Stimulated activated naive CD8-positive, alpha-beta T cell treated with anti-CD3 and anti-CD28 coated beads, Interleukin-15, Interleukin-2, amounts not matched to agents 100 ng/mL and 50 ng/mL, for 24 hours (primary cell): ENCODE measurements at regions not wholly inside any gene's neighbourhood (a gene's known extent, or its start where the extent isn't known, plus 50 kb on each side); places are given as distances from the start of the nearest gene placed in this dataset.
"Not testable (repeated sequence)": the region's sequence is repeated elsewhere in the genome, so short reads cannot be mapped to it uniquely, and the experiment has no call there.

Experiments used
- H3K27ac Mint-ChIP-seq: one replicate; pipeline ENCODE4 v1.8.0; 2021; ENCODE audit warnings: mild to moderate bottlenecking, mixed read lengths
- H3K27me3 Mint-ChIP-seq: one replicate; pipeline ENCODE4 v1.8.0; 2021; ENCODE audit warnings: mixed read lengths
- H3K36me3 Mint-ChIP-seq: one replicate; pipeline ENCODE4 v1.8.0; 2021; ENCODE audit warnings: low read depth, mixed read lengths
- H3K4me1 Mint-ChIP-seq: one replicate; pipeline ENCODE4 v1.8.0; 2021; ENCODE audit warnings: low read depth, mixed read lengths
- H3K4me3 Mint-ChIP-seq: one replicate; pipeline ENCODE4 v1.8.0; 2021; ENCODE audit warnings: mild to moderate bottlenecking, mixed read lengths
- H3K9me3 Mint-ChIP-seq: one replicate; pipeline ENCODE4 v1.8.0; 2021; ENCODE audit warnings: mixed read lengths

- H3K27ac Mint-ChIP-seq = no peak overlapping the region
- no peaks in the 10 kb centered on the region for H3K4me1 Mint-ChIP-seq
- H3K27me3 Mint-ChIP-seq = no peaks in the 10 kb centered on the region
- peaks cover 21% of the 10 kb centered on the region for H3K9me3 Mint-ChIP-seq
- no peaks in the 10 kb centered on the region for H3K36me3 Mint-ChIP-seq
- H3K4me3 Mint-ChIP-seq = no peak overlapping the region
Observed at GRCh38 chr2:6196449-6196848, 504.3 kb downstream of the SOX11 start.

- not testable (repeated sequence) for H3K4me1 Mint-ChIP-seq, H3K27me3 Mint-ChIP-seq, H3K27ac Mint-ChIP-seq, H3K36me3 Mint-ChIP-seq, H3K4me3 Mint-ChIP-seq
- H3K9me3 Mint-ChIP-seq = peaks cover 21% of the 10 kb centered on the region
Observed at GRCh38 chr2:6198370-6198919, 506.3 kb downstream of the SOX11 start.

DNA sequence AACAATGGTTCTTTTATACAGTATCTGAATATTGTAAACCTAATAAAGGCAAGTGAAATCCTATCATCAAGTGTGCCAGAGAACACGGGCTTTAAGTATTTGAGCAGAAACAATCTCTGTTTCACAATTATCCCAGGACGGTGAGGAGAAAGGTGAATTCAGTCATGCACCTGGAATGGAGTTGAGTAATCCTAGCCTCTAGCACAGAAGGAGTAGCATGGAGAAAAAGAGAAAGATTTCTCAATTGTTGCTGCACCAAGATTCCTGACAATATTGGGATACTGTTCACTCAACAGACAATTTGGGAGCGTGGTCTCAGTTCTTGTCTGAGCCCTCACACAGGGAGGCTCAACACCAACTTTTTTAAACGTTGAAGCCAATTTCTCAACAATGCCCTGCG lies 510.6 kb downstream of the SOX11 start:
- H3K4me1 Mint-ChIP-seq = no peaks in the 10 kb centered on the region
- H3K9me3 Mint-ChIP-seq = peaks cover 14% of the 10 kb centered on the region
- no peak overlapping the region for H3K27ac Mint-ChIP-seq

DNA sequence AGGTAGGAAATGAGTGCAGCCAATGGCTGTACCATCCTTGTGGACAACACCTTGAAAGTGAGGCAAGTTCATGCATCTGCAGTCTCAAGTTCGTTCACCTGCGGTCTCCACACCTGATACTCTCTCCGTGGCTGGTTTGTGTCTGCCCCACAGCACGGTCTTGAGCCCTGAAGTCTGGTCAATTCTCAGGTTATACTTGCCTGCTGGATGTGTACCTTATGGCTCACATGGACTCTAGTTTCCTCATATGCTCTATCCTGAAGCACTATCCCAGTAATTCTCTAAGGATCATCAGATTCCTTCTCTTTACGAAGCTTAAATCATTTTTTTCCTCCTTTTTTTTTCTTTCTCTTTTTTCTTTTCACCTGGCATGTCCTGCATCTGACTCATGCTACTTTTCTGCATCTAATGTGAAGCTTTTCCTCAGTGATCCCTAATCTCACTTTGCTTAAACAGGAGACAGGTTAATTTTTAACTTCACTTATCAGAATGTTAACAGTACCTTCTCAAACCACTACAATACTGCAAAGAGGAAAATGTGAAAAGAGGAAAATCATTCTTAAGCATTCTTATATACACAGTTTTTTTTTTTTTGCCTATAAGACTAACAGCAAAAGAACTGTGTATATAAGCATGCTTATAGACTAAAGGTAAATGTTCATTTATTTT lies 511.2 kb downstream of the SOX11 start:
- Mint-ChIP-seq H3K27ac (no peak overlapping the region), H3K27me3 (no peaks in the 10 kb centered on the region), H3K4me1 (no peaks in the 10 kb centered on the region), H3K9me3 (peaks cover 8% of the 10 kb centered on the region), H3K4me3 (no peak overlapping the region), H3K36me3 (no peaks in the 10 kb centered on the region)

More for the DNA sequence above, 510.6 kb downstream of the SOX11 start:
- Mint-ChIP-seq H3K27me3 (no peaks in the 10 kb centered on the region), H3K4me3 (no peak overlapping the region), H3K36me3 (no peaks in the 10 kb centered on the region)

GRCh38 chr2:6206882-6207281 lies 514.7 kb downstream of the SOX11 start:
- no peaks in the 10 kb centered on the region for H3K27me3 Mint-ChIP-seq

DNA sequence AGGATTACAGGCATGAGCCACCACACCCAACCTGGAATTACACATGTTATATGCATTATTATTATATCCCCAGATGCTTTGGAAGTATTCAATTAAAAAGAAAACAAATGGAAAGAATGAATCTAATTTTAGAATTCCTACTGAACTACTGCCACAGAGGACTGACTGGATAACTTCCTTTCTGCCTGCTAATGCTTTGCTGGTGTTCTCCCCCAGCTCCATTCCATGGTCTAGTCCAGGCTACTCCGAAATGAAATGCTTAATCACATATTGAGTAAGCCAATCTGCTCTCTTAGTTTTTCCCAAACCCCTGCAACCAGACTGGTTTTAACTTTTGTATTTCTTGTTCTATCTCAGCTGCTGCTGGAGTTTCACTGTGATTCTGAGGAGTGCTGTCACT lies 519.1 kb downstream of the SOX11 start:
- no peak overlapping the region for H3K4me3 Mint-ChIP-seq
- H3K9me3 Mint-ChIP-seq = peaks cover 5% of the 10 kb centered on the region
- H3K27ac Mint-ChIP-seq = no peak overlapping the region
- H3K36me3 Mint-ChIP-seq = no peaks in the 10 kb centered on the region
- H3K27me3 Mint-ChIP-seq = no peaks in the 10 kb centered on the region
- no peaks in the 10 kb centered on the region for H3K4me1 Mint-ChIP-seq

More at GRCh38 chr2:6206882-6207281, 514.7 kb downstream of the SOX11 start:
- no peaks in the 10 kb centered on the region for H3K36me3 Mint-ChIP-seq
- H3K27ac Mint-ChIP-seq = no peak overlapping the region
- no peak overlapping the region for H3K4me3 Mint-ChIP-seq
- no peaks in the 10 kb centered on the region for H3K9me3 Mint-ChIP-seq
- H3K4me1 Mint-ChIP-seq = no peaks in the 10 kb centered on the region

DNA sequence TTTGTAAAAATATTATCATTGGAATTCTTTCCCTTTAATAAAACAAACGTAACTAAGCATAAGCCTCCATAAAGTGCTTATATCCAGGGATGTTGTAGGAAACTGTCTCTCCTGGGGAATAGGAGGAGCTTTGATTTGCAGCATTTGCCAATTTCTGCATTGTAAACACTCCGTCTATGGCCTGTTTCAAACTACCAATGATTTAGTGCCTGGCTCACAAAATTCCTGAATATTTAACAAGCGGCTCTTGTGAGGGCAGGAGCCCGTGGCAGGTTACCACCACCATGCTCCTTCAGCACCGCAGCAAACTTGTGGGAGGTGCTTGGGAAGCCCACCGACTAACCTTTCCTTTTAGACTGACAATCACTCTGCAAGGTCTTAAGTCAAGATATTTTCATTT lies 520.3 kb downstream of the SOX11 start:
- H3K27ac Mint-ChIP-seq = no peak overlapping the region
- no peak overlapping the region for H3K4me3 Mint-ChIP-seq
- H3K27me3 Mint-ChIP-seq = no peaks in the 10 kb centered on the region
- H3K4me1 Mint-ChIP-seq = no peaks in the 10 kb centered on the region
- H3K36me3 Mint-ChIP-seq = no peaks in the 10 kb centered on the region
- H3K9me3 Mint-ChIP-seq = peaks cover 5% of the 10 kb centered on the region

- no peak overlapping the region for H3K27ac Mint-ChIP-seq
- no peaks in the 10 kb centered on the region for H3K36me3 Mint-ChIP-seq
- no peaks in the 10 kb centered on the region for H3K27me3 Mint-ChIP-seq
- no peak overlapping the region for H3K4me3 Mint-ChIP-seq
- H3K9me3 Mint-ChIP-seq = peaks cover 5% of the 10 kb centered on the region
- H3K4me1 Mint-ChIP-seq = no peaks in the 10 kb centered on the region
Observed at GRCh38 chr2:6213056-6213780, 521.0 kb downstream of the SOX11 start.

DNA sequence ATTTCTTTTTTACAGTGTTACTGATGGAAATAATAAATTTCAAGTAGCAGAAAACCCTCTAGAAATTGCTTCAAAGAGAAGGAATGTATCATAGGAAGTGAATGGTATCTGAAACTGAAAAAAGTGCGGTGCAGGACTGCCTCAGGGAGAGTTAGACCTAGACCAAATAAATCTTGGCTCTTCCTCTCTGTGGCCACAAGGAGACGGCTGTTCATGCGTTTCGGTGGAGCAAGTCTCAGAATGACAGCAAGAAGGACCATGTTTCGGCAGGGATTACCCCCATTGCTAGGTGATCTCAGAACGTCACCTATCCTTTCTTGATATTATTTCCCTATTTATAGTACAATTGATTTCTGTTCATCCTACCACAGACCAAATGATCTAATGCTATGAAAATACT lies 522.3 kb downstream of the SOX11 start:
- Mint-ChIP-seq H3K27ac (no peak overlapping the region), H3K4me3 (no peak overlapping the region), H3K4me1 (no peaks in the 10 kb centered on the region), H3K36me3 (no peaks in the 10 kb centered on the region), H3K27me3 (no peaks in the 10 kb centered on the region), H3K9me3 (peaks cover 5% of the 10 kb centered on the region)

GRCh38 chr2:6215053-6215452 lies 522.9 kb downstream of the SOX11 start:
- Mint-ChIP-seq H3K27me3 (no peaks in the 10 kb centered on the region), H3K27ac (no peak overlapping the region), H3K36me3 (no peaks in the 10 kb centered on the region), H3K4me1 (no peaks in the 10 kb centered on the region), H3K4me3 (no peak overlapping the region), H3K9me3 (peaks cover 5% of the 10 kb centered on the region)

- H3K27ac Mint-ChIP-seq = no peak overlapping the region
- no peaks in the 10 kb centered on the region for H3K4me1 Mint-ChIP-seq
- no peaks in the 10 kb centered on the region for H3K36me3 Mint-ChIP-seq
- H3K9me3 Mint-ChIP-seq = peaks cover 5% of the 10 kb centered on the region
- no peak overlapping the region for H3K4me3 Mint-ChIP-seq
- H3K27me3 Mint-ChIP-seq = no peaks in the 10 kb centered on the region
Observed at GRCh38 chr2:6216234-6216633, 524.0 kb downstream of the SOX11 start.

DNA sequence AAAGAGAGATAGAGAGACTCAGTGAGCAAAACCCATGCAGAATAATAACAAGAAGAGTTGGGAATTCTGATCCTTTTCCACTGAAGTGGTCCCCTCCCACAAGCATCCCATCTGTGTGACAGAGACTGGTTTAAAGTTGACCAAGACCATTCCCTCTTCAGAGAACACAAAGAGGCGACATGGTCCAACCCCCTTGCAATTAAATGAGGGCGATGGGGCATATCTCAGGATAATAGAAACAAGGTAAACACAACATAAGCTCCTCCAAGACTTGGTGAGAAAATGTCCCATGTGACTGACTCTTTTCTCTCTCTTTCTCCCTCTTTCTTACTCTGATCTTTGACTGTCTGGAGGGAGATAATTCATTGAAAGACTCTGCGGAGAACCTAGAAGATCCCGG lies 526.7 kb downstream of the SOX11 start:
- Mint-ChIP-seq H3K27ac (no peak overlapping the region), H3K4me3 (no peak overlapping the region), H3K36me3 (no peaks in the 10 kb centered on the region), H3K27me3 (no peaks in the 10 kb centered on the region), H3K9me3 (peaks cover 5% of the 10 kb centered on the region), H3K4me1 (no peaks in the 10 kb centered on the region)

- Mint-ChIP-seq H3K4me3 (no peak overlapping the region), H3K27ac (no peak overlapping the region), H3K9me3 (peaks cover 5% of the 10 kb centered on the region), H3K27me3 (no peaks in the 10 kb centered on the region), H3K4me1 (no peaks in the 10 kb centered on the region), H3K36me3 (no peaks in the 10 kb centered on the region)
Observed at GRCh38 chr2:6219906-6220305, 527.7 kb downstream of the SOX11 start.

DNA sequence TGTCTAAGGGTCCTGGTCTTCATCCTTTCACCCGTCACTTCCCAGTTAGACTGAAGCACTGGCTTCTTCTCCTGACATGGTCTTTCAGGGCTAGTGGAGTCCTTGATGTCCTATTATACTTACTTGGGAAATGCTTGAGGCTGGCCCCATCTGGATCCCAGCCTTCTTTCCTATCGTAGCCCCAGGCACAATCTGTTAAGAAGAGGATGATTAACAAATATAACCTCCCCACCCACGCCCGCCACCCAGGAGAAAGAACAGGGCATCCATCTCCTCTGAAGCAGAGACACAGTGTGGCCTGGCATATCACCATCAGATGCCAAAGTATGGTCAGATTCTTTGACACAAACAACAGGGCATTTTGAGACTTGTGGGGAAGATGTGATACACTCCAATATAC lies 530.1 kb downstream of the SOX11 start:
- Mint-ChIP-seq H3K27ac (no peak overlapping the region), H3K4me3 (no peak overlapping the region), H3K4me1 (no peaks in the 10 kb centered on the region), H3K9me3 (no peaks in the 10 kb centered on the region), H3K36me3 (no peaks in the 10 kb centered on the region), H3K27me3 (no peaks in the 10 kb centered on the region)

- no peak overlapping the region for H3K27ac Mint-ChIP-seq
- no peaks in the 10 kb centered on the region for H3K36me3 Mint-ChIP-seq
- H3K4me1 Mint-ChIP-seq = no peaks in the 10 kb centered on the region
- peaks cover 4% of the 10 kb centered on the region for H3K27me3 Mint-ChIP-seq
- no peak overlapping the region for H3K4me3 Mint-ChIP-seq
- peaks cover 4% of the 10 kb centered on the region for H3K9me3 Mint-ChIP-seq
Observed at GRCh38 chr2:6224267-6224666, 532.1 kb downstream of the SOX11 start.
